ENCODE measurements at regions not wholly inside any gene's neighbourhood (a gene's known extent, or its start where the extent isn't known, plus 50 kb on each side); places are given as distances from the start of the nearest gene placed in this dataset.

DNA sequence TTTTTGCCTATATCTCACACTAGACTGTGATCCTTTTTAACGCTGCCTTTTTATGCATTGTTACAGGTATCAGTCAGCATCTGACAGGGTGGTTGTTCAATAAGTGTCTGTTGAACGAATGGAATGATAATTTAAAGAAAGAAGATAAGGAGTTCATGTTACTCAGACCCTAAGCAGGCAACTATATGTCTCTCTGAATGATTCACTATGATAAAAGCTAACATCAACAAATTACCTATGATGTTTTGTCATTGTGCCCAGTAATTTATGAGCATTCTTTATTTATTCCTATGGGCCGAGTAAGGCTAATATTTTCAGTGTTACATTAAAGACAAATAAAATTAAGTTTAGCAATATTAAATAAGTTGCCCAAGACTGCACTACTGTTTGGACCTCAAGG is 435.0 kb upstream of the KIF2B start:
- no peak overlapping the region for H3K4me3 Mint-ChIP-seq
- H3K36me3 Mint-ChIP-seq (ENCODE audit: low read depth), result no peaks in the 10 kb centered on the region
- no peaks in the 10 kb centered on the region for H3K27me3 Mint-ChIP-seq (ENCODE audit: low read depth)
- H3K4me1 Mint-ChIP-seq (ENCODE audit: low read depth), result no peaks in the 10 kb centered on the region
- no peaks in the 10 kb centered on the region for H3K9me3 Mint-ChIP-seq
- CTCF ChIA-PET, result no interaction called here
- intact Hi-C loops (cut with micrococcal nuclease), result no loop called here
- DNase-seq, result no peak
- H3K27ac Mint-ChIP-seq, result no peak overlapping the region

DNA sequence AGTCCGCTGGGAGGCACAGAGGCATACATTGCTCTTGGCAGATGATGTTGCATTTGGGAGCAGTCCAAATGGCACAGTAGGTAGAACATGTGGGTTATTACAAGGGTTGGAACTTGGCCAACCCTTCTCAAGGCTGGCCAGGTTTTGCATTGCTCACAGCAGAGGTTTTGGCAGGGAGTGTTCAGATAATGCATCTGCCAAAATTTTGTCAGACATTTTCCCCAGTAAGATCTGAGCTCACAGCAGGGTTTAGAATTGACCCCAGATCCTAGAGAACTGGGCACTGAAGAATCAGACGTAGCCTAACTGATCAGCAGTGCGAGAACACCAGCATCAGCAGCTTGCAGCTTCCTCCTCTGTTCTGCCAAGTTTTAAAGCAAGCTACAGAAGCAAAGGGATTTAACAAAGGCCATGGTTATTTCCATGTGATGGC is 468.8 kb upstream of the KIF2B start:
- H3K4me1 Mint-ChIP-seq (ENCODE audit: low read depth), result no peaks in the 10 kb centered on the region

DNA sequence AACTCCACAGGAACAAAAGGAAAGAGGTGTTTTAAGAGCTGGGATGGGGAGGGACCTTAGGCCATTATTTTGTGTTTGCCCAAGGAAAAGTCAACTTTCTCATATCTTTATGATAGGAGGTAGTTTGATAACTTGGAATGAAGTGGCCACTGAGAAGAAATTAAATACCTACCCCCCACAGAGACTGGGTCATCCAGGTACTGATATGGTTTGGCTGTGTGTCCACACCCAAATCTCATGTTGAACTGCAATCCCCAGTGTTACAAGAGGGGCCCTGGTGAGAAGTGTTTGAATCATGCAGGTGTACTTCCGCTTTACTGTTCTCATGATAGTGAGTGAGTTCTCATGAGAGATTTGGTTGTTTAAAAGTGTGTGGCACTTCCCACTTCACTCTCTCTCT is 477.9 kb upstream of the KIF2B start:
- Mint-ChIP-seq H3K4me1 (ENCODE audit: low read depth) (no peaks in the 10 kb centered on the region), H3K27ac (no peak overlapping the region), H3K4me3 (no peak overlapping the region), H3K36me3 (ENCODE audit: low read depth) (no peaks in the 10 kb centered on the region), H3K9me3 (peaks cover 13% of the 10 kb centered on the region), H3K27me3 (ENCODE audit: low read depth) (no peaks in the 10 kb centered on the region)
- intact Hi-C loops (cut with micrococcal nuclease), result no loop called here
- CTCF ChIA-PET, result no interaction called here
- DNase-seq, result no peak

More for the DNA sequence above, 468.8 kb upstream of the KIF2B start:
- H3K9me3 Mint-ChIP-seq, result peaks cover 8% of the 10 kb centered on the region
- intact Hi-C loops (cut with micrococcal nuclease), result no loop called here
- H3K4me3 Mint-ChIP-seq, result no peak overlapping the region
- no peak overlapping the region for H3K27ac Mint-ChIP-seq
- H3K27me3 Mint-ChIP-seq (ENCODE audit: low read depth), result no peaks in the 10 kb centered on the region
- no peaks in the 10 kb centered on the region for H3K36me3 Mint-ChIP-seq (ENCODE audit: low read depth)
- CTCF ChIA-PET, result no interaction called here
- DNase-seq, result no peak

DNA sequence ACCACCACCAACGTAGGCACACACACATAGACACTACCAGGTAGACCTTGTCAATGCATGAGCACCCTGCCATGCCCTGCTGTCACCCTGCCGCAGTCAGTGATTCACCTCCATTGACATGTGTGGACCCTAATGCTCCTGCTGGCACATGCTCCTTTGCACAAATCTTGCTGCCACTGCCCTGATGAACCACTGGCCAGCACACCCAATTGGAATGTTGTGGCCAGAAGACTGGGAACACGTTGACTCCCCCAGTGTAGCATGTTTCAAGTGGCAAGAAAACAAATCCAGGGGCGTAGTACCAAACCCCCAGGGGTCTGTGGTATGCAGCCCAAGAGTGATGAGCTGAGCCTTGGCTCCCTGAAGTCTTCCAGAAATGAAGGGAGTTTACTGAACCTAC is 486.4 kb upstream of the KIF2B start:
- intact Hi-C loops (cut with micrococcal nuclease), result no loop called here
- Mint-ChIP-seq H3K27ac (no peak overlapping the region), H3K36me3 (ENCODE audit: low read depth) (no peaks in the 10 kb centered on the region), H3K9me3 (peaks cover 15% of the 10 kb centered on the region), H3K4me3 (no peak overlapping the region), H3K27me3 (ENCODE audit: low read depth) (no peaks in the 10 kb centered on the region), H3K4me1 (ENCODE audit: low read depth) (no peaks in the 10 kb centered on the region)
- CTCF ChIA-PET, result no interaction called here
- DNase-seq, result no peak

DNA sequence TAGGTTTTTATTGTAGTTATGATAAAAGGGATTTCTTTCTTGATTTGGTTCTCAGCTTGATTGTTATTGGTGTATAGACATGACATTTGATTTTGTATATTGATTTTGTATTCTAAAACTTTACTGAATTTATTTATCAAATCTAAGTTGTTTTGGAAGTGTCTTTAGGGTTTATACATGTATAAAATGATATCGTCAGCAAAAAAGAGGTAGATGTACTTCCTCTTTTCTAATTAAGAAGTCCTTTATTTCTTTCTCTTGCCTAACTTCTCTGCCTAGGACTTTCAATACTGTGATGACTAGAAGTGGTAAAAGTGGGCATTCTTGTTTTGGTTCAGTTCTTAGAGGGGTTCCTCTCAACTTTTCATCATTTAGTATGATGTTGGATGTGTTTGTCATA is 487.3 kb upstream of the KIF2B start:
- Mint-ChIP-seq H3K36me3 (ENCODE audit: low read depth) (no peaks in the 10 kb centered on the region), H3K4me3 (no peak overlapping the region), H3K9me3 (peaks cover 10% of the 10 kb centered on the region), H3K27me3 (ENCODE audit: low read depth) (no peaks in the 10 kb centered on the region), H3K27ac (no peak overlapping the region), H3K4me1 (ENCODE audit: low read depth) (no peaks in the 10 kb centered on the region)
- intact Hi-C loops (cut with micrococcal nuclease), result no loop called here
- DNase-seq, result no peak
- CTCF ChIA-PET, result no interaction called here

DNA sequence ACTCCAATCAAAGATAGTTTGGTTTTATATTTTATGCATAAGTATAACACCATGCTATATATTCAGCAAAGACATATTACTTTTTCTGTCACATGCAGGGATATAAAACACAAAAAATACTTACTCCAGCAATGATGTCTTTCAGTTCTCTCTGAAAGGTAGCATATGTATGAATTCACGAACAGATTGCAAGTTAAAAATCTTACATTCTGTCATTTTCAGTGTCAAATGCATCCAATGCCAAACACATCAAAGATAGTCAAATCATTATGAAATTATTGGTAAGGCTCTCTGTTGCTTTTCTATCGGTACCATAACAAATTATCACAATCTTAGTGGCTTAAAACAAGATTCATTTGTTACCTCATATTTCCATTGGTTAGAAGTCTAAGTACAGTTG is 492.0 kb upstream of the KIF2B start:
- H3K9me3 Mint-ChIP-seq, result peaks cover 4% of the 10 kb centered on the region
- no peak for DNase-seq
- H3K4me3 Mint-ChIP-seq, result no peak overlapping the region
- intact Hi-C loops (cut with micrococcal nuclease), result no loop called here
- H3K27ac Mint-ChIP-seq, result no peak overlapping the region
- H3K4me1 Mint-ChIP-seq (ENCODE audit: low read depth), result no peaks in the 10 kb centered on the region
- no peaks in the 10 kb centered on the region for H3K27me3 Mint-ChIP-seq (ENCODE audit: low read depth)
- H3K36me3 Mint-ChIP-seq (ENCODE audit: low read depth), result no peaks in the 10 kb centered on the region
- CTCF ChIA-PET, result no interaction called here

DNA sequence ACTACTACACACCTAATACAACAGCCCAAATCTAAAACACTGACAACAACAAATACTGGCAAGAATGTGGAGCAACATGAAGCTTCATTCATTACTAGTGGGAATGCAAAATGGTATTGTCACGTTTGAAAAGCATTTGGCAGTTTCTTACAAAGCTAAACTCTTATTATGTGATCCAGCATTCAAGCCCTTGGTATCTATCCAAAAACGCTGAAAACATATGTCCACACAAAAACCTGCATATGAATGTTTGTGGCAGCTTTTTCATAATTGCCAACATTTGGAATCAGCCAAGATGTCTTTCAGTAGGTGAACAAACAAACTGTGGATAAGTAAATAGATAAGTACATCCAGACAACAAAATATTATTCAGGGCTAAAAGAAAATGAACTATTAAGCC is 501.1 kb upstream of the KIF2B start:
- Mint-ChIP-seq H3K36me3 (ENCODE audit: low read depth) (no peaks in the 10 kb centered on the region), H3K4me1 (ENCODE audit: low read depth) (no peaks in the 10 kb centered on the region), H3K9me3 (peaks cover 10% of the 10 kb centered on the region), H3K4me3 (no peak overlapping the region), H3K27ac (no peak overlapping the region), H3K27me3 (ENCODE audit: low read depth) (no peaks in the 10 kb centered on the region)
- DNase-seq, result no peak
- intact Hi-C loops (cut with micrococcal nuclease), result no loop called here
- CTCF ChIA-PET, result no interaction called here

DNA sequence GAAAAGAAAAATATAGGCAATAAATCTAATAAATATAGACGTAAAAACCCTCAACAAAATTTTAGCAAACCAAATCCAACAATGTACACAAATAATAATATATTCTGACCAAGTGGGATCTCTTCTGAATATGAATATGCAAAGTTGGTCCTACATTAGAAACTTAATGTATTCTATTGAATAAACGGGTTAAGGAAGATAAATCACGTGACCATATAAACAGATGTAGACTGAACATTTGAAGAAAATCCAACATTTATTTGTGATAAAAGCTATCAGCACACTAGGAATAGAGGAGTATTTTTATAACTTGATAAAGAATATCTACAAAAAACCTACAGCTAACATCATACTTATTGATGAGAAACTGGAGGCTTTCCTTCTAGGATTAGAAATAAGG is 502.8 kb upstream of the KIF2B start:
- no peak overlapping the region for H3K27ac Mint-ChIP-seq
- no peaks in the 10 kb centered on the region for H3K27me3 Mint-ChIP-seq (ENCODE audit: low read depth)
- H3K4me1 Mint-ChIP-seq (ENCODE audit: low read depth), result no peaks in the 10 kb centered on the region
- CTCF ChIA-PET, result no interaction called here
- intact Hi-C loops (cut with micrococcal nuclease), result no loop called here
- H3K36me3 Mint-ChIP-seq (ENCODE audit: low read depth), result no peaks in the 10 kb centered on the region
- peaks cover 10% of the 10 kb centered on the region for H3K9me3 Mint-ChIP-seq
- no peak overlapping the region for H3K4me3 Mint-ChIP-seq
- DNase-seq, result no peak

DNA sequence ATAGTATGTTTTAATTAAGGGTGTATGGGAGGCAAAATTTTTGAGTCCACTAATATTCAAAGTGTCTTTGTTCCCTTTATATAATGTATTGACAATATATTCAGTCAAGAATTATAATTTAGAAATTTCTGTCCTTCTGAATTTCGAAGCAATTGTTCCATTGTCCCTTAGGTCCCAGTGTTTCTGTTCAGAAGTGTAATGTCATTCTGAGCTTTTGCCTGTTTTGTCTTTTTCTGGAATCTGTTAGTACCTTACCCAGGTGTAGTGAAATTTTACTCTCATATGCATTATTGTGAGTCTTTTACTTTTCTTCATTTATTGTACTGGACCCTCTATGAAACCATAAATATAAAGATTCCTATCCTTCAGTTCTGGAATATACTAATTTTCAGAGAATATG is 505.7 kb upstream of the KIF2B start:
- CTCF ChIA-PET, result no interaction called here
- H3K36me3 Mint-ChIP-seq (ENCODE audit: low read depth), result no peaks in the 10 kb centered on the region
- intact Hi-C loops (cut with micrococcal nuclease), result no loop called here
- H3K9me3 Mint-ChIP-seq, result peaks cover 8% of the 10 kb centered on the region
- H3K4me3 Mint-ChIP-seq, result no peak overlapping the region
- no peaks in the 10 kb centered on the region for H3K27me3 Mint-ChIP-seq (ENCODE audit: low read depth)
- no peak for DNase-seq
- H3K4me1 Mint-ChIP-seq (ENCODE audit: low read depth), result no peaks in the 10 kb centered on the region
- H3K27ac Mint-ChIP-seq, result no peak overlapping the region

DNA sequence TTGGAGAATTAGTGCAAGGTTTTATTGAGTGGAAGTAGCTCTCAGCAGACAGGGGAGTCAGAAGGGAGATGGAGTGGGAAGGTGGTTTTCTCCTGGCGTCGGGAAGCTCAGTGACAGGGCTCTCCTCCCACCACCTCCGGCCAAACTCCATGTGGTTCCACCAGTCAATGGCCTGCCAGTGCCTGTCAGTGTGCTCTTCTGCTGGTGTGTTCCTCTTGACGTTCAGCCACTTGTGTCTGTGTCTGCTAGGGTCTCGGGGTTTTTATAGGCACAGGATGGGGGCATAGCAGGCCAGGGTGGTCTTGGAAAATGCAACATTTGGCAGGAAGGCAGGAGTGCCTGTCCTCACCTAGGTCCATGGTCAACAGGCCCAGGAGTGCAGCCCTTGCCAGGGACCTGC is 506.7 kb upstream of the KIF2B start:
- Mint-ChIP-seq H3K27ac (no peak overlapping the region), H3K36me3 (ENCODE audit: low read depth) (no peaks in the 10 kb centered on the region), H3K4me1 (ENCODE audit: low read depth) (no peaks in the 10 kb centered on the region), H3K4me3 (no peak overlapping the region), H3K9me3 (peaks cover 6% of the 10 kb centered on the region), H3K27me3 (ENCODE audit: low read depth) (no peaks in the 10 kb centered on the region)
- DNase-seq, result no peak
- CTCF ChIA-PET, result no interaction called here
- intact Hi-C loops (cut with micrococcal nuclease), result no loop called here

DNA sequence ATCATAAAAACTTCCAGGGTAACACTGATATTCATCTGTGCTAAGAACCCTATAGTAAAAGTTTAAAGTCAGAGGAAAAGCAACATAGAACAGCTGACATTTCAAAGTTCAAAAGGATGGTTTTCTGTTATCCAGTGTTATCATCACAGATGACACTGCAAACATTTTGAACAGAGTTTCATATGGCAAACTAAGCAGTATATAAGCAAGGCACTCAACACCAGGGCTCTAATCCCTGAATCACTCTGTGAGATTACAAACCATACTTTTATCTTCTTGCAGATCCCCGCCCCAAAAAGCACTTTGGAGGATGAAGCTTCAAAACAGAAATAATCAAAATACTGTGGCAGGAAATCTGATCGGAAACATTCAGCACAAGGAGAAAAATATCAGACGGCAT is 508.2 kb upstream of the KIF2B start:
- no peak for DNase-seq
- intact Hi-C loops (cut with micrococcal nuclease), result no loop called here
- CTCF ChIA-PET, result no interaction called here
- H3K4me1 Mint-ChIP-seq (ENCODE audit: low read depth), result no peaks in the 10 kb centered on the region
- H3K9me3 Mint-ChIP-seq, result peaks cover 12% of the 10 kb centered on the region
- no peak overlapping the region for H3K27ac Mint-ChIP-seq
- no peaks in the 10 kb centered on the region for H3K36me3 Mint-ChIP-seq (ENCODE audit: low read depth)
- no peak overlapping the region for H3K4me3 Mint-ChIP-seq
- no peaks in the 10 kb centered on the region for H3K27me3 Mint-ChIP-seq (ENCODE audit: low read depth)

DNA sequence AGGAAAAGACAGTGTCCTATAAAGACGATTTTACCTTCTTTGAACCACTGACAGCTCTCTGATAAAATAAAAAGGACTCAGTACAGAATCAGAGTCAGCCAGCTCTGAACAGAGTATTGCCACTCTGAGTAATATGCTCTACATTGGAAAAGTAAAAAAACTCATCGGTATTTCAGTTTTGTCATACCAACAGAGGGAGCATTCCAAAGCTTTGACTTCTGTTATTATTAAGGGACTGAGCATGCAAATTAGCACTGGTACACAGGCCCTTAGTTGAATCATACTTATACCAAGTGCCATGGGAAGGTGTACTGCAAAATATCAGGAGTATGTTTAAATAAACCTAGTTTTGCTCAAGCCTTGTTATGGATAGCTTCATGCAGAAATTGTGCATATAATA is 509.0 kb upstream of the KIF2B start:
- CTCF ChIA-PET, result no interaction called here
- Mint-ChIP-seq H3K9me3 (peaks cover 17% of the 10 kb centered on the region), H3K4me1 (ENCODE audit: low read depth) (no peaks in the 10 kb centered on the region), H3K27me3 (ENCODE audit: low read depth) (no peaks in the 10 kb centered on the region), H3K36me3 (ENCODE audit: low read depth) (no peaks in the 10 kb centered on the region), H3K27ac (no peak overlapping the region), H3K4me3 (no peak overlapping the region)
- intact Hi-C loops (cut with micrococcal nuclease), result no loop called here
- DNase-seq, result no peak

DNA sequence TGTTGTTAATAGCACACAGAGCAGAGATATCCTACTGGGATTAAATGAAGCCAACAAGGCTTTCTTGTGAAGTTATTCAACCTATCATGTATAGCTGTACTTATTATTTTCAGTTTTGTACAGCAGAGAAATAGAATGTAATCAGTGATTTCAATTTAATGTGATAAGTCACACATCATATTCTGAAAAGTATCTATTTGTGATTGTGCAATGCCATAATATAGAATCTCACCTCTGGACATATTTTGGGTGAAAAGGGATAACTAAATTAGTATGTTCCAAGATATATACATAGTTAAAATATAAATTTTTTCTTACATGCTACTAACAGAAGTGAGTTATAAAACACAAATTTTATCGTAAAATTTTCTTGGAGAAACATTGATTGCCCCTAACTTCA is 544.3 kb upstream of the KIF2B start:
- Mint-ChIP-seq H3K9me3 (peaks cover 3% of the 10 kb centered on the region), H3K27me3 (ENCODE audit: low read depth) (no peaks in the 10 kb centered on the region), H3K36me3 (ENCODE audit: low read depth) (no peaks in the 10 kb centered on the region), H3K27ac (no peak overlapping the region), H3K4me3 (no peak overlapping the region), H3K4me1 (ENCODE audit: low read depth) (no peaks in the 10 kb centered on the region)
- no peak for DNase-seq
- CTCF ChIA-PET, result no interaction called here
- intact Hi-C loops (cut with micrococcal nuclease), result no loop called here

DNA sequence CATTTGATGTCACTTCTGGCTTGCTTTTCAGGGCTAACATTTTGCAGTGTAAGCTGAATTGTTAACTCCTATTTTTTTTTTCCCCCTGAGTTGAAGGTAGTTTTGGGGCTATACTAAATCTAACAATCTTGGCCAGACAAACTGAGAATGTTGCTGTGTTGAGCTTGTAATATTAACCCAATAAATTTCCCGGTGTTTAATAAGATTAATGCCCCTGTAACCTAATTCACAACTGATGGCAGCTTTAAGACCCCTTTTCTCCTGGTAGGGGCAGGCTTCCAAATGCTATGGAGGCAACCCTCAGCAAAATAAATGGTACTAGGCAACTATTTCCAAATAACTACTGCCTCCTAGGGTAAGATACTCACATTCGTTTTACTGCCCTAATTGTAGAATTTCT is 549.6 kb upstream of the KIF2B start:
- Mint-ChIP-seq H3K27me3 (ENCODE audit: low read depth) (no peaks in the 10 kb centered on the region), H3K4me1 (ENCODE audit: low read depth) (no peaks in the 10 kb centered on the region), H3K9me3 (peaks cover 3% of the 10 kb centered on the region), H3K27ac (no peak overlapping the region), H3K4me3 (no peak overlapping the region), H3K36me3 (ENCODE audit: low read depth) (no peaks in the 10 kb centered on the region)
- intact Hi-C loops (cut with micrococcal nuclease), result no loop called here
- CTCF ChIA-PET, result interaction anchor here (0.6 kb wide), 1 partner anchor 312 kb away, joined by 4 read pairs; no protein-coding TSS in a partner anchor
- DNase-seq, result no peak

Data from activated naive CD4-positive, alpha-beta T cell treated with anti-CD3 and anti-CD28 coated beads for 36 hours (primary cell).